ENCODE measurements at regions not wholly inside any gene's neighbourhood (a gene's known extent, or its start where the extent isn't known, plus 50 kb on each side); places are given as distances from the start of the nearest gene placed in this dataset.
"Not testable (repeated sequence)": the region's sequence is repeated elsewhere in the genome, so short reads cannot be mapped to it uniquely, and the experiment has no call there.

GRCh38 chr19:28297586-28298157, 915.3 kb downstream of the UQCRFS1 start:
- no peak for DNase-seq

- DNase-seq: no peak
These were observed 915.9 kb downstream of the UQCRFS1 start for GRCh38 chr19:28297036-28297435.

GRCh38 chr19:28296506-28296905, 916.4 kb downstream of the UQCRFS1 start:
- no peak for DNase-seq

- not testable (repeated sequence) for DNase-seq
These were observed 918.0 kb downstream of the UQCRFS1 start for GRCh38 chr19:28294975-28295374.

- no peak for DNase-seq
These were observed 918.6 kb downstream of the UQCRFS1 start for GRCh38 chr19:28294395-28294794.

- DNase-seq: no peak
These were observed 919.3 kb downstream of the UQCRFS1 start for GRCh38 chr19:28293685-28294084.

- DNase-seq: peak; percentile 98
These were observed 920.0 kb downstream of the UQCRFS1 start for GRCh38 chr19:28292822-28293500.

- no peak for DNase-seq
These were observed 921.1 kb downstream of the UQCRFS1 start for GRCh38 chr19:28291874-28292273.

- no peak for DNase-seq
These were observed 921.8 kb downstream of the UQCRFS1 start for GRCh38 chr19:28290963-28291657.

GRCh38 chr19:28289295-28290063, 923.5 kb downstream of the UQCRFS1 start:
- peak; percentile 62 for DNase-seq

- no peak for DNase-seq
These were observed 924.2 kb downstream of the UQCRFS1 start for GRCh38 chr19:28288572-28289264.

- no peak for DNase-seq
These were observed 927.0 kb downstream of the UQCRFS1 start for GRCh38 chr19:28285917-28286316.

GRCh38 chr19:28285078-28285477, 927.9 kb downstream of the UQCRFS1 start:
- DNase-seq: no peak

GRCh38 chr19:28284389-28284788, 928.6 kb downstream of the UQCRFS1 start:
- no peak for DNase-seq

GRCh38 chr19:28283592-28283991, 929.4 kb downstream of the UQCRFS1 start:
- no peak for DNase-seq

GRCh38 chr19:28281676-28282075, 931.3 kb downstream of the UQCRFS1 start:
- DNase-seq: no peak

GRCh38 chr19:28264556-28264955, 948.4 kb downstream of the UQCRFS1 start:
- DNase-seq: no peak

- no peak for DNase-seq
These were observed 954.1 kb downstream of the UQCRFS1 start for GRCh38 chr19:28258829-28259228.

- DNase-seq: no peak
These were observed 955.6 kb downstream of the UQCRFS1 start for GRCh38 chr19:28257396-28257795.

GRCh38 chr19:28247243-28247642, 965.7 kb downstream of the UQCRFS1 start:
- DNase-seq: peak; percentile 93

GRCh38 chr19:28245937-28246336, 967.0 kb downstream of the UQCRFS1 start:
- no peak for DNase-seq

GRCh38 chr19:28244966-28245365, 968.0 kb downstream of the UQCRFS1 start:
- DNase-seq: no peak

Measured in DMS 273 treated with DMSO at 0.1 percent for 48 hours (cell line).